ENCODE measurements at regions not wholly inside any gene's neighbourhood (a gene's known extent, or its start where the extent isn't known, plus 50 kb on each side); places are given as distances from the start of the nearest gene placed in this dataset.

- no peak for DNase-seq (ENCODE audit: low read depth)
- TF ChIP-seq CTCF (IDR thresholded peaks at IDR 0.05; ENCODE audit: insufficient read depth, low read length): no peak
- no peak overlapping the region for H3K4me3 ChIP-seq (ENCODE audit: low read depth, low read length)
Observed at GRCh38 chr6:141439513-141439912, 693.2 kb upstream of the GJE1 start.

GRCh38 chr6:141437685-141438084, 695.0 kb upstream of the GJE1 start:
- no peak for DNase-seq (ENCODE audit: low read depth)
- no peak overlapping the region for H3K4me3 ChIP-seq (ENCODE audit: low read depth, low read length)
- no peak for TF ChIP-seq CTCF (IDR thresholded peaks at IDR 0.05; ENCODE audit: insufficient read depth, low read length)

- DNase-seq (ENCODE audit: low read depth): no peak
- no peak overlapping the region for H3K4me3 ChIP-seq (ENCODE audit: low read depth, low read length)
- TF ChIP-seq CTCF (IDR thresholded peaks at IDR 0.05; ENCODE audit: insufficient read depth, low read length): no peak
Observed at GRCh38 chr6:141437011-141437410, 695.7 kb upstream of the GJE1 start.

- TF ChIP-seq CTCF (IDR thresholded peaks at IDR 0.05; ENCODE audit: insufficient read depth, low read length): peak; percentile 8
- no peak for DNase-seq (ENCODE audit: low read depth)
- no peak overlapping the region for H3K4me3 ChIP-seq (ENCODE audit: low read depth, low read length)
Observed at GRCh38 chr6:141426400-141426980, 706.2 kb upstream of the GJE1 start.

GRCh38 chr6:141421378-141421777, 711.3 kb upstream of the GJE1 start:
- peak; percentile 73 for DNase-seq (ENCODE audit: low read depth)
- no peak overlapping the region for H3K4me3 ChIP-seq (ENCODE audit: low read depth, low read length)
- TF ChIP-seq CTCF (IDR thresholded peaks at IDR 0.05; ENCODE audit: insufficient read depth, low read length): no peak

GRCh38 chr6:141418076-141418475, 714.6 kb upstream of the GJE1 start:
- DNase-seq (ENCODE audit: low read depth): no peak
- no peak for TF ChIP-seq CTCF (IDR thresholded peaks at IDR 0.05; ENCODE audit: insufficient read depth, low read length)

GRCh38 chr6:141415896-141416295, 716.8 kb upstream of the GJE1 start:
- H3K4me3 ChIP-seq (ENCODE audit: low read depth, low read length): no peak overlapping the region
- TF ChIP-seq CTCF (IDR thresholded peaks at IDR 0.05; ENCODE audit: insufficient read depth, low read length): no peak
- no peak for DNase-seq (ENCODE audit: low read depth)

More at GRCh38 chr6:141418076-141418475, 714.6 kb upstream of the GJE1 start:
- no peak overlapping the region for H3K4me3 ChIP-seq (ENCODE audit: low read depth, low read length)
